ENCODE measurements at regions not wholly inside any gene's neighbourhood (a gene's known extent, or its start where the extent isn't known, plus 50 kb on each side); places are given as distances from the start of the nearest gene placed in this dataset.

GRCh38 chr6:74534465-74535211 lies 671.2 kb downstream of the COL12A1 start:
- no peaks in the 10 kb centered on the region for H3K27me3 ChIP-seq (ENCODE audit: insufficient read depth, low read depth, low read length)
- H2AFZ ChIP-seq (ENCODE audit: low read depth, low read length): no peak overlapping the region
- no peak overlapping the region for H3K9ac ChIP-seq (ENCODE audit: low read length)
- no peak overlapping the region for H3K4me2 ChIP-seq (ENCODE audit: low read length)
- TF ChIP-seq REST (IDR thresholded peaks at IDR 0.05; ENCODE audit: borderline replicate concordance) (no peak), CTCF (IDR thresholded peaks at IDR 0.05; ENCODE audit: poor library complexity, severe bottlenecking) (no peak), RAD21 (conservative IDR thresholded peaks at IDR 0.05) (no peak), SMC3 (conservative IDR thresholded peaks at IDR 0.05; ENCODE audit: poor library complexity) (no peak)
- no peaks in the 10 kb centered on the region for H3K79me2 ChIP-seq (replicated peaks; ENCODE audit: insufficient read depth, low read length)
- H3K9me2 ChIP-seq (ENCODE audit: insufficient read depth, low read length): no peaks in the 10 kb centered on the region
- H3F3A ChIP-seq (ENCODE audit: insufficient read depth, low read length, poor library complexity, severe bottlenecking): no peaks in the 10 kb centered on the region
- H3K36me3 ChIP-seq (ENCODE audit: insufficient read depth, low read length): no peaks in the 10 kb centered on the region
- no peak overlapping the region for H3K27ac ChIP-seq (ENCODE audit: low read length)
- no peaks in the 10 kb centered on the region for H4K20me1 ChIP-seq (ENCODE audit: insufficient read depth)
- H3K9me3 ChIP-seq (ENCODE audit: low read length): no peaks in the 10 kb centered on the region
- no peak overlapping the region for H3K4me3 ChIP-seq (ENCODE audit: low read length)

- TF ChIP-seq EP300 (conservative IDR thresholded peaks at IDR 0.05; ENCODE audit: poor library complexity, severe bottlenecking): no peak
- no peak for TF ChIP-seq TAF1 (IDR thresholded peaks at IDR 0.05; ENCODE audit: low read depth)
- no peak for TF ChIP-seq SMC3 (conservative IDR thresholded peaks at IDR 0.05; ENCODE audit: poor library complexity)
- no peak for TF ChIP-seq RAD21 (conservative IDR thresholded peaks at IDR 0.05)
- no peak for TF ChIP-seq EZH2 (IDR thresholded peaks at IDR 0.05; ENCODE audit: borderline replicate concordance, insufficient read depth, low read length, poor library complexity, severe bottlenecking)
- TF ChIP-seq MXI1 (conservative IDR thresholded peaks at IDR 0.05; ENCODE audit: poor library complexity, severe bottlenecking): no peak
- no peak for TF ChIP-seq CTCF (IDR thresholded peaks at IDR 0.05; ENCODE audit: poor library complexity, severe bottlenecking)
- TF ChIP-seq POLR2AphosphoS5 (IDR thresholded peaks at IDR 0.05): no peak
- TF ChIP-seq REST (IDR thresholded peaks at IDR 0.05; ENCODE audit: borderline replicate concordance): no peak
Measured at GRCh38 chr6:74519163-74519562, 686.7 kb downstream of the COL12A1 start.

More at GRCh38 chr6:74519163-74519562, 686.7 kb downstream of the COL12A1 start:
- Histone ChIP-seq H3K9ac (ENCODE audit: low read length) (no peak overlapping the region), H3K9me3 (ENCODE audit: low read length) (no peaks in the 10 kb centered on the region), H3K4me2 (ENCODE audit: low read length) (no peak overlapping the region), H2AFZ (ENCODE audit: low read depth, low read length) (no peak overlapping the region), H3K4me3 (ENCODE audit: low read length) (no peak overlapping the region), H3K36me3 (ENCODE audit: insufficient read depth, low read length) (no peaks in the 10 kb centered on the region), H3F3A (ENCODE audit: insufficient read depth, low read length, poor library complexity, severe bottlenecking) (no peaks in the 10 kb centered on the region), H3K79me2 (replicated peaks; ENCODE audit: insufficient read depth, low read length) (no peaks in the 10 kb centered on the region), H3K9me2 (ENCODE audit: insufficient read depth, low read length) (no peaks in the 10 kb centered on the region), H3K27ac (ENCODE audit: low read length) (no peak overlapping the region), H4K20me1 (ENCODE audit: insufficient read depth) (no peaks in the 10 kb centered on the region), H3K27me3 (ENCODE audit: insufficient read depth, low read depth, low read length) (no peaks in the 10 kb centered on the region)

All from neural cell (in vitro differentiated cells).